B cell (primary cell): ENCODE measurements at regions not wholly inside any gene's neighbourhood (a gene's known extent, or its start where the extent isn't known, plus 50 kb on each side); places are given as distances from the start of the nearest gene placed in this dataset. TPM values are rescaled to one million over a fixed set of nuclear protein-coding genes. Genes with fewer than 3 reads are reported as not detected.

Experiments used
- ATAC-seq: fragments of 200-7000 bp; cut with Tn5 transposase; one replicate; pipeline ENCODE4 v1.10.0; 2021; ENCODE audit warnings: low read depth, mild to moderate bottlenecking, moderate number of reproducible peaks, moderate library complexity
- CTCF ChIA-PET: fragments of 350-600 bp; sonication (Branson Sonifier 250); formaldehyde crosslinking; loops from one replicate; lab custom pipeline; 2021; ENCODE audit warnings: antibody characterized with exemption, inconsistent platforms; lab: Charles Lee
- POLR2A ChIA-PET: fragments of 350-600 bp; sonication (Branson Sonifier 250); formaldehyde crosslinking; loops from one replicate; lab custom pipeline; 2021; ENCODE audit warnings: antibody characterized with exemption; lab: Charles Lee
- DNase-seq: peaks from one replicate; pipeline ENCODE4 v3.0.0; 2013
- H2AFZ ChIP-seq: 2 replicates; pipeline ENCODE4 v1.6.1; 2012; ENCODE audit warnings: mild to moderate bottlenecking, low read depth, low read length; ENCODE audit not compliant: insufficient read depth, poor library complexity, severe bottlenecking
- H3K27ac ChIP-seq, 2 donors: 1 replicate in 1 of 2; 2 replicates in 1 of 2; pipeline ENCODE4 v1.5.1; 2012 to 2013; ENCODE audit warnings: low read length in 2 of 2, mild to moderate bottlenecking in 2 of 2, moderate library complexity in 1 of 2
- H3K27me3 ChIP-seq, 4 experiments: fragments of 200-600 bp in 1 of 4; sonication (generic) in 1 of 4; replicated peaks in 1 of 4; 1 replicate in 2 of 4; 2 replicates in 2 of 4; pipeline versions ENCODE4 v1.6.1 to v1.7.0; 2013 to 2016; ENCODE audit warnings: low read length in 3 of 4, mild to moderate bottlenecking in 2 of 4, mixed read lengths in 1 of 4, moderate library complexity in 1 of 4; ENCODE audit not compliant: insufficient read depth in 4 of 4, control insufficient read depth in 3 of 4; ENCODE audit errors: control extremely low read depth in 1 of 4
- H3K36me3 ChIP-seq, 2 experiments: replicated peaks in 1 of 2; 1 replicate in 1 of 2; 2 replicates in 1 of 2; pipeline versions ENCODE4 v1.6.1 to v1.7.1; 2013; ENCODE audit warnings: low read length in 1 of 2; ENCODE audit not compliant: insufficient read depth in 2 of 2, control insufficient read depth in 1 of 2; ENCODE audit errors: control extremely low read depth in 1 of 2, extremely low read depth in 1 of 2
- H3K4me1 ChIP-seq, 2 donors: fragments of 200-600 bp in 1 of 2; sonication (generic) in 1 of 2; 1 replicate in 1 of 2; 2 replicates in 1 of 2; pipeline versions ENCODE4 v1.5.1 to v1.6.1; 2013 to 2017; ENCODE audit warnings: low read length in 2 of 2; ENCODE audit not compliant: control insufficient read depth in 2 of 2, insufficient read depth in 2 of 2
- H3K4me2 ChIP-seq: replicated peaks from 2 replicates; pipeline ENCODE3; 2012; ENCODE audit warnings: mild to moderate bottlenecking, low read depth, low read length; ENCODE audit not compliant: poor library complexity, severe bottlenecking
- H3K4me3 ChIP-seq, 5 experiments: fragments of 200-600 bp in 1 of 5; sonication (generic) in 1 of 5; 1 replicate in 3 of 5; 2 replicates in 2 of 5; pipeline versions ENCODE4 v1.5.1 to v1.7.0; 2011 to 2016; ENCODE audit warnings: low read length in 4 of 5, mild to moderate bottlenecking in 4 of 5, low read depth in 2 of 5, control low read depth in 1 of 5, moderate library complexity in 1 of 5; ENCODE audit not compliant: insufficient read depth in 1 of 5; ENCODE audit errors: control extremely low read depth in 1 of 5, extremely low read depth in 1 of 5
- H3K79me2 ChIP-seq: fragments of 200-600 bp; sonication (generic); one replicate; pipeline ENCODE4 v1.6.0; 2016; ENCODE audit warnings: low read length; ENCODE audit not compliant: control insufficient read depth, insufficient read depth
- H3K9ac ChIP-seq: fragments of 200-600 bp; sonication (generic); 2 replicates; pipeline ENCODE4 v1.6.1; 2017; ENCODE audit warnings: mild to moderate bottlenecking, low read length, moderate library complexity
- H3K9me3 ChIP-seq, 3 donors: one replicate each; pipeline versions ENCODE4 v1.6.1 to v1.7.1; 2013; ENCODE audit warnings: low read length in 2 of 3; ENCODE audit not compliant: control insufficient read depth in 2 of 3, insufficient read depth in 1 of 3; ENCODE audit errors: control extremely low read depth in 1 of 3
- H4K20me1 ChIP-seq: 2 replicates; pipeline ENCODE4 v1.6.0; 2012; ENCODE audit warnings: mild to moderate bottlenecking, low read length; ENCODE audit not compliant: insufficient read depth, control insufficient read depth, poor library complexity, severe bottlenecking
- H3K27ac Mint-ChIP-seq: one replicate; pipeline ENCODE4 v1.8.0; 2021; ENCODE audit warnings: mixed read lengths
- H3K27me3 Mint-ChIP-seq: one replicate; pipeline ENCODE4 v1.8.0; 2021; ENCODE audit warnings: mixed read lengths
- H3K4me1 Mint-ChIP-seq: one replicate; pipeline ENCODE4 v1.8.0; 2021; ENCODE audit warnings: mixed read lengths
- H3K4me3 Mint-ChIP-seq: one replicate; pipeline ENCODE4 v1.8.0; 2021; ENCODE audit warnings: mixed read lengths
- H3K9me3 Mint-ChIP-seq: one replicate; pipeline ENCODE4 v1.8.0; 2022; ENCODE audit warnings: mixed read lengths; ENCODE audit not compliant: insufficient read depth
- EZH2 ChIP-seq: IDR thresholded peaks from 2 replicates; pipeline ENCODE4 v1.6.1; 2012; ENCODE audit warnings: borderline replicate concordance, low read depth, mild to moderate bottlenecking, moderate library complexity, low read length; ENCODE audit not compliant: insufficient read depth, poor library complexity, severe bottlenecking
- WGBS: methylation state at CpG from one replicate; pipeline ENCODE4 v1.1.5; 2013; ENCODE audit warnings: missing lambda C conversion rate; ENCODE audit not compliant: insufficient coverage; 5-methylcytosine and 5-hydroxymethylcytosine counted together
- intact Hi-C: fragments of 100-400 bp; cut with micrococcal nuclease; formaldehyde crosslinking; loops from one replicate; pipeline ENCODE4 v1.10.0; 2022
- small RNA-seq: library from RNA; depleted of rRNA; stranded (forward); fragments of <200 nt; gene quantifications from one replicate; pipeline ENCODE3, GENCODE V24; 2012; ENCODE audit warnings: low replicate concordance, low read depth; ENCODE audit not compliant: insufficient read length
- TF ChIP-seq, protein P1 (sequence below): fragments of 200-600 bp; IDR thresholded peaks from one replicate; pipeline ENCODE4 v1.8.0; 2022; ENCODE audit warnings: antibody characterized with exemption, mild to moderate bottlenecking

GRCh38 chr15:85329561-85330422 is 50.6 kb upstream of the AKAP13 start:
- no peaks in the 10 kb centered on the region for H3K36me3 ChIP-seq
- Mint-ChIP-seq H3K27ac (peak overlapping the region; percentile 100), H3K4me3 (peak overlapping the region; percentile 97), H3K4me1 (peaks cover 74% of the 10 kb centered on the region), H3K9me3 (no peaks in the 10 kb centered on the region), H3K27me3 (no peaks in the 10 kb centered on the region)
- ATAC-seq (peak; percentile 67), DNase-seq (peak; percentile 91)
- peak overlapping the region; percentile 49 to 81 (median 65) for H3K4me3 ChIP-seq
- no peak for TF ChIP-seq EZH2
- TF ChIP-seq, protein P1, sequence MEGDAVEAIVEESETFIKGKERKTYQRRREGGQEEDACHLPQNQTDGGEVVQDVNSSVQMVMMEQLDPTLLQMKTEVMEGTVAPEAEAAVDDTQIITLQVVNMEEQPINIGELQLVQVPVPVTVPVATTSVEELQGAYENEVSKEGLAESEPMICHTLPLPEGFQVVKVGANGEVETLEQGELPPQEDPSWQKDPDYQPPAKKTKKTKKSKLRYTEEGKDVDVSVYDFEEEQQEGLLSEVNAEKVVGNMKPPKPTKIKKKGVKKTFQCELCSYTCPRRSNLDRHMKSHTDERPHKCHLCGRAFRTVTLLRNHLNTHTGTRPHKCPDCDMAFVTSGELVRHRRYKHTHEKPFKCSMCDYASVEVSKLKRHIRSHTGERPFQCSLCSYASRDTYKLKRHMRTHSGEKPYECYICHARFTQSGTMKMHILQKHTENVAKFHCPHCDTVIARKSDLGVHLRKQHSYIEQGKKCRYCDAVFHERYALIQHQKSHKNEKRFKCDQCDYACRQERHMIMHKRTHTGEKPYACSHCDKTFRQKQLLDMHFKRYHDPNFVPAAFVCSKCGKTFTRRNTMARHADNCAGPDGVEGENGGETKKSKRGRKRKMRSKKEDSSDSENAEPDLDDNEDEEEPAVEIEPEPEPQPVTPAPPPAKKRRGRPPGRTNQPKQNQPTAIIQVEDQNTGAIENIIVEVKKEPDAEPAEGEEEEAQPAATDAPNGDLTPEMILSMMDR, result no peak
- WGBS, result under 1% methylated on average over 15 of the region's 19 CpGs
- intact Hi-C loops, result loop anchor here (1.0 to 2.0 kb wide), 6 partner anchors 11 to 359 kb away; no protein-coding TSS in a partner anchor
- peak overlapping the region; percentile 71 for H2AFZ ChIP-seq
- ChIA-PET POLR2A (interaction anchor here (0.6 to 6.4 kb wide), 12 partner anchors 11 to 360 kb away, joined by 3 to 49 read pairs (median 6); partner anchors contain the start of gene AKAP13), CTCF (interaction anchor here (0.6 to 10.9 kb wide), 13 partner anchors 14 to 220 kb away, joined by 3 to 231 read pairs (median 11); partner anchors contain the start of gene AKAP13)
- H3K4me2 ChIP-seq, result peak overlapping the region; percentile 84
- no peaks in the 10 kb centered on the region for H3K27me3 ChIP-seq
- H3K9me3 ChIP-seq, result peaks cover 0 to 8% (median 0%) of the 10 kb centered on the region in 3 donors
- H3K79me2 ChIP-seq, result peaks cover 7% of the 10 kb centered on the region
- H3K4me1 ChIP-seq, result peaks cover 73 to 81% of the 10 kb centered on the region in 2 donors
- peak overlapping the region; percentile 70 for H3K9ac ChIP-seq
- H3K27ac ChIP-seq, result peak overlapping the region; percentile 92 to 96
- no peaks in the 10 kb centered on the region for H4K20me1 ChIP-seq

Small RNAs in the stretch of these regions (small RNA-seq; reads per million reads assigned to genes)
- not detected for gene RN7SL428P
